IMR-90 (cell line): ENCODE measurements at regions not wholly inside any gene's neighbourhood (a gene's known extent, or its start where the extent isn't known, plus 50 kb on each side); places are given as distances from the start of the nearest gene placed in this dataset.

Experiments used
- ATAC-seq: fragments of 200-7000 bp; cut with Tn5 transposase; 2 replicates; pipeline ENCODE4 v1.9.1; 2020; ENCODE audit warnings: low read depth, mild to moderate bottlenecking, moderate library complexity
- BruUV-seq: library from RNA; stranded (reverse); fragments of 400-500 nt; replicated peaks from 2 replicates; lab custom pipeline; 2021; lab: Mats Ljungman, UMichigan
- CTCF ChIA-PET: fragments of 300-600 bp; formaldehyde crosslinking; extraction: SDS; loops from one replicate; lab custom pipeline; 2021; ENCODE audit warnings: antibody characterized with exemption; lab: Yijun Ruan, JAX
- POLR2A ChIA-PET: fragments of 300-600 bp; sonication (Branson Sonifier 250); formaldehyde crosslinking; loops from one replicate; lab custom pipeline; 2022; ENCODE audit warnings: antibody characterized with exemption; ENCODE audit not compliant: unreplicated experiment; lab: Charles Lee
- DNase-seq: peaks from one replicate; pipeline ENCODE4 v3.0.0; 2013
- H2AFZ ChIP-seq: replicated peaks from 2 replicates; pipeline ENCODE3; 2013; ENCODE audit warnings: low read length, mild to moderate bottlenecking; ENCODE audit not compliant: poor library complexity
- H2AK5ac ChIP-seq: 2 replicates; pipeline ENCODE4 v1.6.1; 2013; ENCODE audit warnings: low read depth, low read length, inconsistent platforms
- H2AK9ac ChIP-seq: replicated peaks from 2 replicates; pipeline ENCODE3; 2013; ENCODE audit warnings: mild to moderate bottlenecking, low read depth, low read length, moderate library complexity; ENCODE audit not compliant: poor library complexity
- H2BK120ac ChIP-seq: 2 replicates; pipeline ENCODE4 v1.6.1; 2013; ENCODE audit warnings: low read depth, low read length, inconsistent platforms
- H2BK15ac ChIP-seq: 3 replicates; pipeline ENCODE4 v1.6.1; 2013; ENCODE audit warnings: low read depth, low read length, inconsistent platforms
- H2BK20ac ChIP-seq: 2 replicates; pipeline ENCODE4 v1.6.1; 2013; ENCODE audit warnings: low read depth, mild to moderate bottlenecking, inconsistent platforms, low read length, moderate library complexity
- H2BK5ac ChIP-seq: 2 replicates; pipeline ENCODE4 v1.6.1; 2013; ENCODE audit warnings: mild to moderate bottlenecking, low read depth, low read length, inconsistent platforms; ENCODE audit not compliant: poor library complexity, severe bottlenecking
- H3K14ac ChIP-seq: replicated peaks from 2 replicates; pipeline ENCODE4 v1.6.1; 2013; ENCODE audit warnings: low read depth, low read length, inconsistent platforms
- H3K18ac ChIP-seq: 2 replicates; pipeline ENCODE4 v1.6.1; 2013; ENCODE audit warnings: low read depth, low read length, control low read depth
- H3K23ac ChIP-seq: 2 replicates; pipeline ENCODE4 v1.6.1; 2013; ENCODE audit warnings: low read depth, low read length, inconsistent platforms
- H3K27ac ChIP-seq: 2 replicates; pipeline ENCODE4 v1.5.1; 2013; ENCODE audit warnings: mild to moderate bottlenecking, control low read depth, low read length; ENCODE audit not compliant: insufficient read depth
- H3K27me3 ChIP-seq: 2 replicates; pipeline ENCODE4 v1.6.1; 2013; ENCODE audit warnings: low read length; ENCODE audit not compliant: control insufficient read depth, insufficient read depth
- H3K36me3 ChIP-seq: 2 replicates; pipeline ENCODE4 v1.6.1; 2013; ENCODE audit warnings: low read length, mixed read lengths; ENCODE audit not compliant: control insufficient read depth, insufficient read depth
- H3K4ac ChIP-seq: 2 replicates; pipeline ENCODE4 v1.6.1; 2013; ENCODE audit warnings: low read depth, low read length, inconsistent platforms
- H3K4me1 ChIP-seq: 2 replicates; pipeline ENCODE4 v1.6.1; 2013; ENCODE audit warnings: low read length, mixed read lengths; ENCODE audit not compliant: control insufficient read depth, insufficient read depth
- H3K4me2 ChIP-seq: 2 replicates; pipeline ENCODE4 v1.6.1; 2013; ENCODE audit warnings: low read depth, mild to moderate bottlenecking, control low read depth, low read length, moderate library complexity
- H3K4me3 ChIP-seq: 2 replicates; pipeline ENCODE4 v1.5.1; 2013; ENCODE audit warnings: low read depth, mild to moderate bottlenecking, control low read depth, low read length, moderate library complexity; ENCODE audit not compliant: insufficient read depth
- H3K56ac ChIP-seq: 2 replicates; pipeline ENCODE4 v1.6.1; 2013; ENCODE audit warnings: low read length, inconsistent platforms; ENCODE audit not compliant: insufficient read depth; ENCODE audit errors: extremely low read depth
- H3K79me1 ChIP-seq, 2 experiments: 2 replicates each; pipeline ENCODE4 v1.6.1; 2013; ENCODE audit warnings: low read length in 2 of 2, inconsistent platforms in 1 of 2, low read depth in 1 of 2
- H3K9ac ChIP-seq: 2 replicates; pipeline ENCODE4 v1.6.1; 2013; ENCODE audit warnings: low read depth, low read length, control low read depth
- H3K9me1 ChIP-seq: 2 replicates; pipeline ENCODE4 v1.6.1; 2013; ENCODE audit warnings: low read length, inconsistent platforms; ENCODE audit not compliant: insufficient read depth
- H3K9me3 ChIP-seq: 2 replicates; pipeline ENCODE4 v1.6.1; 2013; ENCODE audit warnings: low read length; ENCODE audit not compliant: control insufficient read depth, insufficient read depth
- H4K20me1 ChIP-seq: 2 replicates; pipeline ENCODE4 v1.6.1; 2013; ENCODE audit warnings: low read length, inconsistent platforms; ENCODE audit not compliant: insufficient read depth
- H4K5ac ChIP-seq: 2 replicates; pipeline ENCODE4 v1.6.1; 2013; ENCODE audit warnings: mild to moderate bottlenecking, low read depth, low read length, control low read depth
- H4K8ac ChIP-seq, 2 experiments: 2 replicates each; pipeline ENCODE4 v1.6.1; 2013; ENCODE audit warnings: low read depth in 2 of 2, low read length in 2 of 2, control low read depth in 1 of 2, inconsistent platforms in 1 of 2
- H4K91ac ChIP-seq: 2 replicates; pipeline ENCODE4 v1.6.1; 2013; ENCODE audit warnings: low read depth, low read length, inconsistent platforms; ENCODE audit not compliant: insufficient read depth
- CHD1 ChIP-seq: IDR thresholded peaks from 2 replicates; pipeline ENCODE4 v1.6.1; 2012; ENCODE audit warnings: low read depth, low read length, improper control_type of control experiment
- MAFK ChIP-seq: IDR thresholded peaks from 2 replicates; pipeline ENCODE4 v1.6.1; 2012; ENCODE audit warnings: low read depth, low read length, improper control_type of control experiment
- MXI1 ChIP-seq: IDR thresholded peaks from 2 replicates; pipeline ENCODE4 v1.6.1; 2012; ENCODE audit warnings: low read depth, mild to moderate bottlenecking, low read length, moderate library complexity, borderline replicate concordance
- WGBS, 2 experiments: methylation state at CpG; one replicate each; pipeline versions ENCODE4 v1.1.5 to v1.1.7; 2013; ENCODE audit warnings: missing lambda C conversion rate in 2 of 2; ENCODE audit not compliant: insufficient read length in 1 of 2; ENCODE audit errors: extremely low coverage in 2 of 2; 5-methylcytosine and 5-hydroxymethylcytosine counted together
- dilution Hi-C: fragments of 300-500 bp; cut with HindIII; formaldehyde crosslinking; loops from one replicate; pipeline ENCODE4 v1.14.3; 2018; ENCODE audit warnings: low sequenced_read_pairs; ENCODE audit not compliant: unreplicated experiment
- in situ Hi-C: fragments of 300-500 bp; cut with MboI; formaldehyde crosslinking; loops from 3 replicates; pipeline ENCODE4 v1.14.3; 2019; ENCODE audit warnings: low sequenced_read_pairs, inconsistent platforms, mixed read lengths
- intact Hi-C: fragments of 100-400 bp; cut with micrococcal nuclease; formaldehyde crosslinking; loops from 2 replicates; pipeline ENCODE4 v1.10.0; 2022

DNA sequence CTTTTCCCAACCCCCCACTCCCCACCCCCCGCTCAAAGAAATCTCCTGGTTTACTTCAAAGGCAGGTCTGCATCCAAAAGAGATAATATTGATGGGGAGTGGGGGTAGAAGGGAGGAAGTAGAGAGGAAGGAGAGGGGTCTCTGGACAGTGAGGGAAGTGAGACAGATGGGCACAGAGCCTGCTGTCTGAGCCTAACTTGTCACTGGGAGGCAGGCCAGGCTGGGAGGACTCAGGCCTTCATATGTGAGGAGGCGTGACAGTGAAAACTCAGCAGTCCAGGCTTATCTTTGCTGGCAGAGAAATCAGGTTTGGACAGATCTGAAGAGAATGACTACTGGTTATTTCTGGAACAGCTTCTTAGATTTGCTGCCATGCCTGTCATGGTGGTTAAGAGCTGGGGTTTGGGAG, 192.3 kb downstream of the NUAK1 start:
- Histone ChIP-seq H4K20me1 (no peaks in the 10 kb centered on the region), H4K8ac (no peak overlapping the region), H3K4ac (no peak overlapping the region), H3K18ac (no peak overlapping the region), H3K27me3 (no peaks in the 10 kb centered on the region), H2AFZ (no peak overlapping the region), H3K79me1 (no peaks in the 10 kb centered on the region), H3K56ac (no peak overlapping the region), H2BK5ac (no peak overlapping the region), H2BK20ac (no peak overlapping the region), H3K4me1 (no peaks in the 10 kb centered on the region; the same call in 1 of the 2 replicates), H3K36me3 (no peaks in the 10 kb centered on the region), H3K9me1 (no peaks in the 10 kb centered on the region), H2AK9ac (no peak overlapping the region), H3K9me3 (no peaks in the 10 kb centered on the region), H4K91ac (no peak overlapping the region), H2AK5ac (no peak overlapping the region), H3K9ac (no peak overlapping the region), H4K5ac (no peak overlapping the region), H3K14ac (no peak overlapping the region), H3K4me2 (no peak overlapping the region), H2BK15ac (no peak overlapping the region), H3K27ac (no peak overlapping the region), H3K23ac (no peak overlapping the region), H3K4me3 (no peak overlapping the region), H2BK120ac (no peak overlapping the region)
- TF ChIP-seq CHD1, result no peak
- no peak for TF ChIP-seq MAFK
- no peak for TF ChIP-seq MXI1
- BruUV-seq, result no TSS peak
- ChIA-PET CTCF (interaction anchor here (0.7 kb wide), 1 partner anchor 9 kb away, joined by 4 read pairs; no protein-coding TSS in a partner anchor), POLR2A (no interaction called here)
- dilution Hi-C loops (no loop called here), in situ Hi-C loops (no loop called here), intact Hi-C loops (no loop called here)
- DNase-seq (peak; percentile 28), ATAC-seq (no peak)
- 100% methylated on average over 1 of the region's 2 CpGs; no CpG with 5 or more reads in 1 of the 2 experiments for WGBS, 2 experiments
